Lung (tissue), 11 donors: ENCODE measurements at regions not wholly inside any gene's neighbourhood (a gene's known extent, or its start where the extent isn't known, plus 50 kb on each side); places are given as distances from the start of the nearest gene placed in this dataset.
A peak's percentile ranks its signal among the peaks of the same experiment; 100 is the strongest.

Source experiments
- ATAC-seq: fragments of 200-7000 bp; cut with Tn5 transposase; one replicate; pipeline ENCODE4 v1.9.1; 2020; ENCODE audit warnings: moderate number of reproducible peaks; ENCODE audit not compliant: insufficient read depth, low FRiP score
- DNase-seq, 3 donors: peaks; one replicate each; pipeline ENCODE4 v3.0.0-alpha.2; 2013 to 2017
- H3K27ac ChIP-seq, 2 donors: one replicate each; pipeline ENCODE4 v1.5.1; 2013; ENCODE audit warnings: mild to moderate bottlenecking in 2 of 2, moderate library complexity in 2 of 2, control low read depth in 1 of 2, inconsistent platforms in 1 of 2, low read depth in 1 of 2, low read length in 1 of 2
- H3K27me3 ChIP-seq, 3 donors: one replicate each; pipeline ENCODE4 v1.5.1; 2013; ENCODE audit warnings: low read length in 2 of 3; ENCODE audit not compliant: control insufficient read depth in 3 of 3, insufficient read depth in 3 of 3
- H3K36me3 ChIP-seq, 4 donors: one replicate each; pipeline ENCODE4 v1.5.1; 2013; ENCODE audit warnings: low read length in 4 of 4, mild to moderate bottlenecking in 1 of 4, moderate library complexity in 1 of 4; ENCODE audit not compliant: control insufficient read depth in 4 of 4, insufficient read depth in 4 of 4
- H3K4me1 ChIP-seq, 5 donors: one replicate each; pipeline ENCODE4 v1.5.1; 2013; ENCODE audit warnings: low read length in 5 of 5, mild to moderate bottlenecking in 2 of 5, moderate library complexity in 1 of 5; ENCODE audit not compliant: control insufficient read depth in 5 of 5, insufficient read depth in 5 of 5
- H3K4me3 ChIP-seq: one replicate; pipeline ENCODE4 v1.5.1; 2013; ENCODE audit warnings: mild to moderate bottlenecking, control low read depth, moderate library complexity
- H3K9ac ChIP-seq, 2 donors: one replicate each; pipeline ENCODE4 v1.5.1; 2013; ENCODE audit warnings: low read length in 2 of 2, control low read depth in 1 of 2; ENCODE audit not compliant: insufficient read depth in 1 of 2
- H3K9me3 ChIP-seq, 4 donors: one replicate each; pipeline ENCODE4 v1.5.1; 2013; ENCODE audit warnings: low read length in 3 of 4, mild to moderate bottlenecking in 1 of 4, moderate library complexity in 1 of 4; ENCODE audit not compliant: control insufficient read depth in 4 of 4, insufficient read depth in 3 of 4
- CTCF ChIP-seq: IDR thresholded peaks from 2 replicates; pipeline ENCODE4 v1.5.1; 2012; ENCODE audit warnings: mild to moderate bottlenecking; ENCODE audit errors: control extremely low read depth, extremely low read depth
- WGBS, 2 donors: extraction: QIAGEN DNeasy Blood & Tissue Kit; methylation state at CpG; one replicate each; pipeline ENCODE4 v1.1.7; 2013; 5-methylcytosine and 5-hydroxymethylcytosine counted together
- donor health status: control.
- donor health status: control.
- donor health status: Bipolar disorder and iron deficiency.
- donor health status: healthy.
- donor health status: DM: yes; HTN: yes; CAD: no.

- Histone ChIP-seq H3K27ac (no peak overlapping the region), H3K36me3 (no peaks in the 10 kb centered on the region), H3K27me3 (peaks cover 0 to 2% (median 0%) of the 10 kb centered on the region in 3 donors), H3K9me3 (peaks cover 0 to 4% (median 0%) of the 10 kb centered on the region in 4 donors), H3K9ac (no peak overlapping the region), H3K4me3 (no peak overlapping the region), H3K4me1 (peaks cover 0 to 6% (median 0%) of the 10 kb centered on the region in 5 donors)
- TF ChIP-seq CTCF = no peak
- DNase-seq = no peak
- WGBS, 2 donors = 94 to 96% methylated on average over 5 of the region's 5 CpGs
- ATAC-seq = no peak
Measured at GRCh38 chr11:71144736-71145135, 107.6 kb downstream of the SHANK2 start.

GRCh38 chr11:71144010-71144409, 108.4 kb downstream of the SHANK2 start:
- ATAC-seq (no peak), DNase-seq (no peak)
- H3K27ac ChIP-seq = no peak overlapping the region
- no peaks in the 10 kb centered on the region for H3K36me3 ChIP-seq
- H3K27me3 ChIP-seq = peaks cover 0 to 2% (median 0%) of the 10 kb centered on the region in 3 donors
- H3K4me1 ChIP-seq = peaks cover 0 to 6% (median 0%) of the 10 kb centered on the region in 5 donors
- no peak for TF ChIP-seq CTCF
- whole genome bisulfite sequencing, 2 donors = 80 to 96% methylated on average over 5 of the region's 5 CpGs
- peaks cover 0 to 4% (median 0%) of the 10 kb centered on the region in 4 donors for H3K9me3 ChIP-seq
- no peak overlapping the region for H3K4me3 ChIP-seq
- H3K9ac ChIP-seq = no peak overlapping the region

- peak; percentile 62 for ATAC-seq
Measured at GRCh38 chr11:71140206-71140919, 112.0 kb downstream of the SHANK2 start.

More at GRCh38 chr11:71140206-71140919, 112.0 kb downstream of the SHANK2 start:
- Histone ChIP-seq H3K27ac (peak overlapping the region in 1 of 2 donors; percentile 9), H3K9me3 (peaks cover 0 to 3% (median 1%) of the 10 kb centered on the region in 4 donors), H3K9ac (no peak overlapping the region), H3K27me3 (no peaks in the 10 kb centered on the region), H3K36me3 (no peaks in the 10 kb centered on the region), H3K4me3 (no peak overlapping the region), H3K4me1 (peaks cover 0 to 6% (median 0%) of the 10 kb centered on the region in 5 donors)
- DNase-seq = peak in 1 of 3 donors; percentile 28
- no peak for TF ChIP-seq CTCF
- 76 to 84% methylated on average over 22 of the region's 22 CpGs for WGBS, 2 donors
